HT-29 (cell line): ENCODE measurements at regions not wholly inside any gene's neighbourhood (a gene's known extent, or its start where the extent isn't known, plus 50 kb on each side); places are given as distances from the start of the nearest gene placed in this dataset.
A peak's percentile ranks its signal among the peaks of the same experiment; 100 is the strongest.
"Not testable (repeated sequence)": the region's sequence is repeated elsewhere in the genome, so short reads cannot be mapped to it uniquely, and the experiment has no call there.

Source experiments
- DNase-seq: peaks from one replicate; pipeline ENCODE4 v3.0.0-alpha.2; 2015; ENCODE audit warnings: low spot score

- DNase-seq: peak; percentile 74
Observed at GRCh38 chrX:113929004-113929403, 654.9 kb upstream of the HTR2C start.

- no peak for DNase-seq
Observed at GRCh38 chrX:113920661-113921060, 663.2 kb upstream of the HTR2C start.

GRCh38 chrX:113919387-113919786 lies 664.5 kb upstream of the HTR2C start:
- DNase-seq: no peak

- DNase-seq: no peak
Observed at GRCh38 chrX:113906168-113906567, 677.7 kb upstream of the HTR2C start.

- no peak for DNase-seq
Observed at GRCh38 chrX:113892891-113893290, 691.0 kb upstream of the HTR2C start.

- DNase-seq: no peak
Observed at GRCh38 chrX:113892401-113892800, 691.5 kb upstream of the HTR2C start.

GRCh38 chrX:113873056-113873455 lies 710.8 kb upstream of the HTR2C start:
- no peak for DNase-seq

- DNase-seq: no peak
Observed at GRCh38 chrX:113868711-113869110, 715.2 kb upstream of the HTR2C start.

GRCh38 chrX:113868177-113868576 lies 715.7 kb upstream of the HTR2C start:
- DNase-seq: no peak

GRCh38 chrX:113849408-113849807 lies 734.5 kb upstream of the HTR2C start:
- no peak for DNase-seq

- DNase-seq: no peak
Observed at GRCh38 chrX:113833096-113834055, 750.5 kb upstream of the HTR2C start.

- DNase-seq: no peak
Observed at GRCh38 chrX:113828470-113828869, 755.4 kb upstream of the HTR2C start.

- no peak for DNase-seq
Observed at GRCh38 chrX:113818346-113818745, 765.5 kb upstream of the HTR2C start.

GRCh38 chrX:113804819-113805218 lies 779.1 kb upstream of the HTR2C start:
- DNase-seq: no peak

- DNase-seq: no peak
Observed at GRCh38 chrX:113804291-113804690, 779.6 kb upstream of the HTR2C start.

- no peak for DNase-seq
Observed at GRCh38 chrX:113802837-113803236, 781.0 kb upstream of the HTR2C start.

GRCh38 chrX:113800955-113801354 lies 782.9 kb upstream of the HTR2C start:
- no peak for DNase-seq

- no peak for DNase-seq
Observed at GRCh38 chrX:113793563-113793962, 790.3 kb upstream of the HTR2C start.

GRCh38 chrX:113790987-113791386 lies 792.9 kb upstream of the HTR2C start:
- no peak for DNase-seq

GRCh38 chrX:113784754-113785153 lies 799.1 kb upstream of the HTR2C start:
- not testable (repeated sequence) for DNase-seq

- no peak for DNase-seq
Observed at GRCh38 chrX:113770806-113771205, 813.1 kb upstream of the HTR2C start.

GRCh38 chrX:113770071-113770470 lies 813.8 kb upstream of the HTR2C start:
- no peak for DNase-seq

- DNase-seq: no peak
Observed at GRCh38 chrX:113759422-113759821, 824.5 kb upstream of the HTR2C start.
